GM23338 (cell line): ENCODE measurements at regions not wholly inside any gene's neighbourhood (a gene's known extent, or its start where the extent isn't known, plus 50 kb on each side); places are given as distances from the start of the nearest gene placed in this dataset.

ENCODE experiments used
- ATAC-seq: fragments of 200-7000 bp; cut with Tn5 transposase; 3 replicates; pipeline ENCODE4 v1.9.1; 2020
- DNase-seq: peaks from one replicate; pipeline ENCODE4 v3.0.0-alpha.2; 2015; ENCODE audit warnings: low spot score
- H2AFZ ChIP-seq: fragments of 200-600 bp; sonication (generic); 2 replicates; pipeline ENCODE4 v1.8.0; 2016; ENCODE audit warnings: antibody characterized with exemption, mild to moderate bottlenecking, moderate library complexity
- H3F3A ChIP-seq: fragments of 200-600 bp; sonication (generic); replicated peaks from 2 replicates; pipeline ENCODE4 v1.8.0; 2017; ENCODE audit warnings: antibody characterized with exemption, mixed run types, low read depth
- H3K27ac ChIP-seq: fragments of 200-600 bp; sonication (generic); 2 replicates; pipeline ENCODE4 v1.6.1; 2016; ENCODE audit warnings: low read depth
- H3K27me3 ChIP-seq: fragments of 200-600 bp; sonication (generic); 2 replicates; pipeline ENCODE4 v1.8.0; 2016; ENCODE audit warnings: mild to moderate bottlenecking, mixed run types, moderate library complexity; ENCODE audit not compliant: insufficient read depth
- H3K36me3 ChIP-seq: fragments of 200-600 bp; sonication (generic); 2 replicates; pipeline ENCODE4 v1.8.0; 2016; ENCODE audit warnings: mild to moderate bottlenecking; ENCODE audit not compliant: insufficient read depth
- H3K4me1 ChIP-seq: fragments of 200-600 bp; sonication (generic); 2 replicates; pipeline ENCODE4 v1.8.0; 2016; ENCODE audit warnings: mild to moderate bottlenecking, moderate library complexity; ENCODE audit not compliant: insufficient read depth
- H3K4me2 ChIP-seq: fragments of 200-600 bp; sonication (generic); 2 replicates; pipeline ENCODE4 v1.7.1; 2017; ENCODE audit warnings: mixed run types
- H3K4me3 ChIP-seq: fragments of 200-600 bp; sonication (generic); 2 replicates; pipeline ENCODE4 v1.6.1; 2016; ENCODE audit warnings: mixed run types
- H3K79me2 ChIP-seq: fragments of 200-600 bp; sonication (generic); replicated peaks from 2 replicates; pipeline ENCODE4 v1.8.0; 2017; ENCODE audit warnings: mild to moderate bottlenecking; ENCODE audit not compliant: insufficient read depth
- H3K9me2 ChIP-seq: fragments of 200-600 bp; sonication (generic); 2 replicates; pipeline ENCODE4 v1.8.0; 2017; ENCODE audit not compliant: insufficient read depth
- H4K20me1 ChIP-seq: fragments of 200-600 bp; sonication (generic); replicated peaks from 2 replicates; pipeline ENCODE4 v1.8.0; 2017; ENCODE audit warnings: mild to moderate bottlenecking; ENCODE audit not compliant: insufficient read depth
- H3K27ac Mint-ChIP-seq: 2 replicates; pipeline ENCODE4 v1.8.0; 2020; ENCODE audit warnings: inconsistent platforms, mild to moderate bottlenecking, moderate library complexity, mixed read lengths
- H3K27me3 Mint-ChIP-seq: 3 replicates; pipeline ENCODE4 v1.8.0; 2022; ENCODE audit warnings: low read depth, mild to moderate bottlenecking, moderate library complexity, mixed read lengths, inconsistent platforms; ENCODE audit not compliant: insufficient read depth, poor library complexity
- H3K36me3 Mint-ChIP-seq: 3 replicates; pipeline ENCODE4 v1.8.0; 2021; ENCODE audit warnings: low read depth, mild to moderate bottlenecking, inconsistent platforms, moderate library complexity, mixed read lengths
- H3K4me1 Mint-ChIP-seq: 3 replicates; pipeline ENCODE4 v1.8.0; 2020; ENCODE audit warnings: mild to moderate bottlenecking, inconsistent platforms, mixed read lengths
- H3K4me3 Mint-ChIP-seq: 3 replicates; pipeline ENCODE4 v1.8.0; 2021; ENCODE audit warnings: moderate library complexity, mild to moderate bottlenecking, inconsistent platforms, mixed read lengths
- H3K9me3 Mint-ChIP-seq: 3 replicates; pipeline ENCODE4 v1.8.0; 2020; ENCODE audit warnings: moderate library complexity, mild to moderate bottlenecking, inconsistent platforms, mixed read lengths
- CREB1 ChIP-seq: fragments of 250-450 bp; sonication (Bioruptor Pico); IDR thresholded peaks from 2 replicates; pipeline ENCODE4 v1.5.0; 2020; ENCODE audit warnings: low read depth, mild to moderate bottlenecking, moderate library complexity
- CTCF ChIP-seq, 2 experiments: fragments of 200-600 bp in 1 of 2; sonication (generic) in 1 of 2; conservative IDR thresholded peaks; 2 replicates each; pipeline versions ENCODE4 v1.5.1 to v1.6.1; 2016 to 2017; ENCODE audit warnings: antibody characterized with exemption in 2 of 2, low read depth in 2 of 2, mild to moderate bottlenecking in 2 of 2, moderate library complexity in 1 of 2
- EZH2 ChIP-seq: fragments of 200-600 bp; sonication (generic); IDR thresholded peaks from one replicate; pipeline ENCODE4 v1.8.0; 2017; ENCODE audit warnings: antibody characterized with exemption, mild to moderate bottlenecking, low read depth; ENCODE audit not compliant: unreplicated experiment
- EZH2phosphoT487 ChIP-seq: fragments of 200-600 bp; sonication (generic); IDR thresholded peaks from one replicate; pipeline ENCODE4 v1.8.1; 2018; ENCODE audit warnings: antibody characterized with exemption; ENCODE audit not compliant: unreplicated experiment
- JUNB ChIP-seq: IDR thresholded peaks from one replicate; pipeline ENCODE4 v1.6.1; 2016; ENCODE audit warnings: antibody characterized with exemption; ENCODE audit not compliant: unreplicated experiment
- NANOG ChIP-seq: IDR thresholded peaks from 2 replicates; pipeline ENCODE4 v1.6.1; 2016; ENCODE audit warnings: antibody characterized with exemption, borderline replicate concordance
- POLR2AphosphoS5 ChIP-seq: IDR thresholded peaks from 2 replicates; pipeline ENCODE4 v1.6.1; 2016; ENCODE audit warnings: antibody characterized with exemption, low read depth
- STAT1 ChIP-seq: IDR thresholded peaks from one replicate; pipeline ENCODE4 v1.6.1; 2016; ENCODE audit warnings: antibody characterized with exemption; ENCODE audit not compliant: unreplicated experiment
- ZNF114 ChIP-seq: fragments of 250-450 bp; sonication (Bioruptor Pico); IDR thresholded peaks from 2 replicates; pipeline ENCODE4 v1.5.0; 2020; ENCODE audit warnings: mild to moderate bottlenecking, moderate library complexity
- ZNF331 ChIP-seq: fragments of 250-450 bp; sonication (Bioruptor Pico); IDR thresholded peaks from 2 replicates; pipeline ENCODE4 v1.5.0; 2020; ENCODE audit warnings: low read depth, mild to moderate bottlenecking, moderate library complexity
- ZNF462 ChIP-seq: fragments of 250-450 bp; sonication (Bioruptor Pico); IDR thresholded peaks from 2 replicates; pipeline ENCODE4 v1.5.0; 2020; ENCODE audit warnings: mild to moderate bottlenecking, moderate library complexity
- TF ChIP-seq, protein P1 (sequence below): IDR thresholded peaks from 2 replicates; pipeline ENCODE4 v1.6.1; 2016; ENCODE audit warnings: antibody characterized with exemption
- TF ChIP-seq, protein P2 (sequence below): IDR thresholded peaks from one replicate; pipeline ENCODE4 v1.6.1; 2018; ENCODE audit warnings: antibody characterized with exemption; ENCODE audit not compliant: unreplicated experiment

- no peak for TF ChIP-seq EZH2
- TF ChIP-seq ZNF462 (CRISPR knock-in tag): no peak
- TF ChIP-seq STAT1: no peak
- TF ChIP-seq, protein P1, sequence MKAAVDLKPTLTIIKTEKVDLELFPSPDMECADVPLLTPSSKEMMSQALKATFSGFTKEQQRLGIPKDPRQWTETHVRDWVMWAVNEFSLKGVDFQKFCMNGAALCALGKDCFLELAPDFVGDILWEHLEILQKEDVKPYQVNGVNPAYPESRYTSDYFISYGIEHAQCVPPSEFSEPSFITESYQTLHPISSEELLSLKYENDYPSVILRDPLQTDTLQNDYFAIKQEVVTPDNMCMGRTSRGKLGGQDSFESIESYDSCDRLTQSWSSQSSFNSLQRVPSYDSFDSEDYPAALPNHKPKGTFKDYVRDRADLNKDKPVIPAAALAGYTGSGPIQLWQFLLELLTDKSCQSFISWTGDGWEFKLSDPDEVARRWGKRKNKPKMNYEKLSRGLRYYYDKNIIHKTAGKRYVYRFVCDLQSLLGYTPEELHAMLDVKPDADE: no peak
- no peak for TF ChIP-seq JUNB
- TF ChIP-seq ZNF331 (CRISPR knock-in tag): no peak
- no peak for TF ChIP-seq ZNF114
- TF ChIP-seq POLR2AphosphoS5: no peak
- no peak for TF ChIP-seq EZH2phosphoT487
- TF ChIP-seq, protein P2, sequence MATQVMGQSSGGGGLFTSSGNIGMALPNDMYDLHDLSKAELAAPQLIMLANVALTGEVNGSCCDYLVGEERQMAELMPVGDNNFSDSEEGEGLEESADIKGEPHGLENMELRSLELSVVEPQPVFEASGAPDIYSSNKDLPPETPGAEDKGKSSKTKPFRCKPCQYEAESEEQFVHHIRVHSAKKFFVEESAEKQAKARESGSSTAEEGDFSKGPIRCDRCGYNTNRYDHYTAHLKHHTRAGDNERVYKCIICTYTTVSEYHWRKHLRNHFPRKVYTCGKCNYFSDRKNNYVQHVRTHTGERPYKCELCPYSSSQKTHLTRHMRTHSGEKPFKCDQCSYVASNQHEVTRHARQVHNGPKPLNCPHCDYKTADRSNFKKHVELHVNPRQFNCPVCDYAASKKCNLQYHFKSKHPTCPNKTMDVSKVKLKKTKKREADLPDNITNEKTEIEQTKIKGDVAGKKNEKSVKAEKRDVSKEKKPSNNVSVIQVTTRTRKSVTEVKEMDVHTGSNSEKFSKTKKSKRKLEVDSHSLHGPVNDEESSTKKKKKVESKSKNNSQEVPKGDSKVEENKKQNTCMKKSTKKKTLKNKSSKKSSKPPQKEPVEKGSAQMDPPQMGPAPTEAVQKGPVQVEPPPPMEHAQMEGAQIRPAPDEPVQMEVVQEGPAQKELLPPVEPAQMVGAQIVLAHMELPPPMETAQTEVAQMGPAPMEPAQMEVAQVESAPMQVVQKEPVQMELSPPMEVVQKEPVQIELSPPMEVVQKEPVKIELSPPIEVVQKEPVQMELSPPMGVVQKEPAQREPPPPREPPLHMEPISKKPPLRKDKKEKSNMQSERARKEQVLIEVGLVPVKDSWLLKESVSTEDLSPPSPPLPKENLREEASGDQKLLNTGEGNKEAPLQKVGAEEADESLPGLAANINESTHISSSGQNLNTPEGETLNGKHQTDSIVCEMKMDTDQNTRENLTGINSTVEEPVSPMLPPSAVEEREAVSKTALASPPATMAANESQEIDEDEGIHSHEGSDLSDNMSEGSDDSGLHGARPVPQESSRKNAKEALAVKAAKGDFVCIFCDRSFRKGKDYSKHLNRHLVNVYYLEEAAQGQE: no peak
- no peak for TF ChIP-seq CREB1 (CRISPR knock-in tag)
- no peak for TF ChIP-seq NANOG
- no peak for TF ChIP-seq CTCF (conservative IDR thresholded peaks at IDR 0.05; ENCODE audit: low read depth in 2 of 2)
- Histone ChIP-seq H3F3A (no peaks in the 10 kb centered on the region), H3K4me1 (peaks cover 9% of the 10 kb centered on the region), H3K36me3 (no peaks in the 10 kb centered on the region), H3K27me3 (no peaks in the 10 kb centered on the region), H3K27ac (no peak overlapping the region), H3K79me2 (no peaks in the 10 kb centered on the region), H3K4me2 (no peak overlapping the region), H3K4me3 (no peak overlapping the region), H2AFZ (no peak overlapping the region), H3K9me2 (0 out of 2 replicates have a peak, but pooled peaks cover 2% of the 10 kb centered on the region), H4K20me1 (no peaks in the 10 kb centered on the region)
- ATAC-seq (no peak), DNase-seq (no peak)
- no peaks in the 10 kb centered on the region for H3K9me3 Mint-ChIP-seq
- no peak overlapping the region for H3K27ac Mint-ChIP-seq
- peaks cover 11% of the 10 kb centered on the region for H3K27me3 Mint-ChIP-seq
- peaks cover 26% of the 10 kb centered on the region for H3K4me1 Mint-ChIP-seq
- H3K4me3 Mint-ChIP-seq: no peak overlapping the region
- no peaks in the 10 kb centered on the region for H3K36me3 Mint-ChIP-seq
Observed at GRCh38 chr1:18007391-18008041, 100.1 kb upstream of the IGSF21 start.
